ENCODE measurements at regions not wholly inside any gene's neighbourhood (a gene's known extent, or its start where the extent isn't known, plus 50 kb on each side); places are given as distances from the start of the nearest gene placed in this dataset.

- TF ChIP-seq CTCF (IDR thresholded peaks at IDR 0.05): no peak
- no peak for TF ChIP-seq POLR2A (IDR thresholded peaks at IDR 0.05)
- no peak for TF ChIP-seq POLR2AphosphoS5 (IDR thresholded peaks at IDR 0.05; ENCODE audit: insufficient read depth in 1 of 2, low read depth in 1 of 2)
Observed at GRCh38 chr18:50472941-50473340, 86.9 kb upstream of the MAPK4 start.

All from vagina (tissue), 2 donors.